AG09319 (cell line): ENCODE measurements at regions not wholly inside any gene's neighbourhood (a gene's known extent, or its start where the extent isn't known, plus 50 kb on each side); places are given as distances from the start of the nearest gene placed in this dataset.

Source experiments
- DNase-seq: peaks from one replicate; pipeline ENCODE4 v3.0.0-alpha.2; 2010; ENCODE audit warnings: low read depth; ENCODE audit errors: extremely low read depth
- TF ChIP-seq, protein P1 (sequence below): IDR thresholded peaks from 2 replicates; pipeline ENCODE4 v1.5.1; 2011; ENCODE audit warnings: low read depth, mild to moderate bottlenecking, inconsistent platforms, low read length, moderate library complexity

DNA sequence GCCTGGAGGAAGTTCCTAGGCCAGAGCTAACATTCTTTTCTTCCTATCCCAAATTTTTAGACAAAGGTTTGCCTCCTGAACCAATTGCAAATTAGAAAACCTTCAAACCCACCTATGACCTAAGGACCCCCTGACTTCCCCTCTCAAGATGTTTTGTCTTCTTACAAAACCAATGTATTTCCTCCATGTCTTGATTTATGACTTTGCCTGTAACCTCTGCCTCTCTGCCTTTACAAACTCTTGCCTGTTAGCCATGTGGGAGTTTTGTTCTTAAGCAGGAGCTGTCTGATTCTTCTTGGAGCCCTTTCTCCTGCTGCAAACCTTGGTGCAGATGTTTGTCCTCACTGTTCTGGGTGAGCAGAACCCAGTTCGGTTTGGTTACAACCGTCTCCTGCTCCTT, 222.3 kb upstream of the BOD1L1 start:
- TF ChIP-seq, protein P1, sequence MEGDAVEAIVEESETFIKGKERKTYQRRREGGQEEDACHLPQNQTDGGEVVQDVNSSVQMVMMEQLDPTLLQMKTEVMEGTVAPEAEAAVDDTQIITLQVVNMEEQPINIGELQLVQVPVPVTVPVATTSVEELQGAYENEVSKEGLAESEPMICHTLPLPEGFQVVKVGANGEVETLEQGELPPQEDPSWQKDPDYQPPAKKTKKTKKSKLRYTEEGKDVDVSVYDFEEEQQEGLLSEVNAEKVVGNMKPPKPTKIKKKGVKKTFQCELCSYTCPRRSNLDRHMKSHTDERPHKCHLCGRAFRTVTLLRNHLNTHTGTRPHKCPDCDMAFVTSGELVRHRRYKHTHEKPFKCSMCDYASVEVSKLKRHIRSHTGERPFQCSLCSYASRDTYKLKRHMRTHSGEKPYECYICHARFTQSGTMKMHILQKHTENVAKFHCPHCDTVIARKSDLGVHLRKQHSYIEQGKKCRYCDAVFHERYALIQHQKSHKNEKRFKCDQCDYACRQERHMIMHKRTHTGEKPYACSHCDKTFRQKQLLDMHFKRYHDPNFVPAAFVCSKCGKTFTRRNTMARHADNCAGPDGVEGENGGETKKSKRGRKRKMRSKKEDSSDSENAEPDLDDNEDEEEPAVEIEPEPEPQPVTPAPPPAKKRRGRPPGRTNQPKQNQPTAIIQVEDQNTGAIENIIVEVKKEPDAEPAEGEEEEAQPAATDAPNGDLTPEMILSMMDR, result no peak

DNA sequence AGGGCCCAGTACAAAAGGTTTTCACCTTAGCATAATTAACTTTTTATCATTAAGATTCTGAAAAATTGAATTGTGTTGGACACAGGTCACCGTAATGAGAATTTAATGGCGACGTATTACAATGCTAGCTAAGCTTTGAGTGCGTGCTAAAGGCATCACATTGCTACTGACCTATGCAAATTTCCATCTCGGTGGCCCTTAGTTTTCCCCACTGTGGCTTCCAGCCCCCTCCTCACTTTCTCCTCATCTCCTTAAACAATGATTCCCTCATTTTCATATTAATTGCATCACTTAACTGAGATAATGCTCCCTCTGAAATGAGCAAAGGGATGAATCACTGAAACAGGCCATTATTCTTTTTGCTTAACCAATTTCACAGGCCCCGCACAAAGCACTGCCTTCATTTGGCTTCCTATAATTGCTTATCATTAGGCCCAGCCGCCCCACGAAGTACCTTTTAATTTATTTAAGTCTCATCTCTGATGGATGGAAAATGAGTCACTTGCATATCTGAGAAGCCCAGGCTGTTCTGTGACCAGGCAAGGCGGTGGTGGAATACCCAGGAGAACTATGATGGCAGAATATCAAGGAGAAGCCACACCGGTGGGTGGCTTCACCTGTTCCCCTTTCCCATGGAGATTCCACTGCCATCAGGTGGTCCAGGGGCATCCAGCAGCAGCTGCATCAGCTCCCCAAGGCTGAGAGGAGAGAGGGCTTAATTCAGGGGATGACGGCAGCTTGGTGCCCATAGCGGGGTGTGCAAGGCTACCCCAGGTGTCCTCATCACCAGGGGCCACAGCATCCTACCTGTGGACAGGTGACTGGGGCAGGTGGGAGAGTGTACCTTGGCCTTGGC, 223.8 kb upstream of the BOD1L1 start:
- TF ChIP-seq, protein P1, result no peak

More for the DNA sequence above, 222.3 kb upstream of the BOD1L1 start:
- DNase-seq, result no peak

DNA sequence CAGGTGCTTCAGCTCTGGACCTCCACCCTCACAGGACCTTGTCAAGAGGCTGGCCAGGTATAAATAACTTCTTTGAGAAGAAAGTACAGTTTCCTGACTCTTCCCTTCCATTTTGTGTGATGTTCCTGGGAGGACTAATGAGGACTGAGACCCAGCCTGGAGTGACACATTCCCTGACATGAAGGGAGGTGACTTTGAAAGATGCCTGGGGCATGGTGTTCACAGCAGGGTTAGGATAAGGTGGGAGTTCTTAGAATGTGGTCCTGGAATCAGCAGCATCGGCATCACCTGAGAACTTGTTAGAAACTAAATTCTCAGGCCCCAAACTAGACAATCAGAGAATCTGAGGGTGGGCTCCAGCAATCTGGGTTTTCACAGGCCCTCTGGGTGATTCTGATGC, 224.9 kb upstream of the BOD1L1 start:
- no peak for DNase-seq
- TF ChIP-seq, protein P1, result no peak

More for the DNA sequence above, 223.8 kb upstream of the BOD1L1 start:
- no peak for DNase-seq

DNA sequence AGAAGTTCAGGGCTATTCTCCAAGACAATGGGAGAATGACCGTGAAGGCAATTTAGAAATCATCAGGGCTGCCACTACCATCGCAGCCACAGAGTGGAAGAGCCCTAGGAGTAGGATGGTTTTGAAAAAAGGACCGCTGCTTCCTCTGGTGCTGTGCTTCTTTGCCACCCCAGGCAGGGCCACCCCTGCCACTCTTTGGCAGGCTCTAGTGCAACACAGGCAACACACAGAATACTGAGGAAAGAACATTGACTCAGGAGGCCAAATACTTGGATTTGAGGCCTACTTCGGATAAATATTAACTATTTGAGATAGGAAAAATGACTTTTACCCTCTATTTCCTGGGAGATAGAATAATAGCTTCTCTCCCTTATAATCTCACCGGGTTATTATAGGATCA, 228.9 kb upstream of the BOD1L1 start:
- no peak for DNase-seq
- TF ChIP-seq, protein P1, result no peak

DNA sequence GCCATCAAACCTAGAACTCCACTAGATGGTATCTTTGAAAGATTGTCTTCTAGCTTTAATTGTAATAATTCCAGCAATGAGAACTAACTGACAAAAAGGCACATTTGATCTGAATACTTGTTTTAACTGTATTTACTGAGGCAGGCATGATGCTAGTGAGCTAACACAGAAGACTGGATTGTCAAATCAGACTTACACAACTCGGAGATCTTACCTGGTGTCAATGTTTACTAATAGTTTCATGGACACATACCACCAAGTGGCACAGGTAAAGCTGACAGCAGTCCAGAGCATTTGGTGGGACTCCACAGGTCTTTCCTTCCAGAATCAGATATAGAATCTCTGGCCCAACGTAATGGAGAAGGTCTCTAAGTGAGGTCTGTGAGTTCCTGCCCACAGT, 229.9 kb upstream of the BOD1L1 start:
- TF ChIP-seq, protein P1, result no peak
- no peak for DNase-seq

DNA sequence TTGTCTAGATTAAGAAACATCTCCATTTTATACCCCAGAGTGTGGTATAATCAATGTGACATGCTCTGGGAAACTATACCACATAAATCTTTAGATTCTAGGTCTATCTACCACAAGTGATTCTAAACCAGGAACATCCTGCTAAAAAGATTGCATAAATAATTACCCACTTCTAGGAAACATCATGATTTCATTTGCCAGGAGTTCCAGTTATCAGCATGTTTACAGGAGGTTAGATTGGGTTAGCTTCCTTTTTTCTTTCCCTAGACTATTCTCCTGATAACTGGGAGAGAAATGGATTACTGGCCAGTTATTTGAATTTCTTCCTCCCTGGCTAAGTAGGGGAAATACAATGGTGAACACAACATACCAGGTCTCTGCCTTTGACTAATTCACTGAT, 230.3 kb upstream of the BOD1L1 start:
- no peak for DNase-seq
- TF ChIP-seq, protein P1, result no peak

DNA sequence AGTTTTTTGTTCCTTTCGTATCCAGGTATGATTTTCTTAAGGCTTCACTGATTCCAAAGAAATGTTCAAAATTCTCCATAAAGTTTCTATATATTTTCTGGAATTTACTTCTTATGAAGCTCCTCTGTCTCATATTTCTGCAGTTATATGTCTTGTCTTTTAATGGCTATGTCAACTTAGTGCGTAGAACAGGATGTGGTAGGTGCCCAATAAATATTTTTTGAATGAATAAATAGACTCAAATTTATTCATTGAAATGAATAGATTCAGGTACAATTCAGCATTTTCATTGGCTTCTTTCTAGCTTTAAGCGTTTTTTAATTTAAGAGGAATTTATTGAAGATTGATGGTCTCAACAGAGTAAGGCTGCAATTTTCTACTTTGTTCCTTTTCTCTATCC, 231.9 kb upstream of the BOD1L1 start:
- TF ChIP-seq, protein P1, result no peak
- DNase-seq, result no peak
